ENCODE measurements at regions not wholly inside any gene's neighbourhood (a gene's known extent, or its start where the extent isn't known, plus 50 kb on each side); places are given as distances from the start of the nearest gene placed in this dataset.
"Not testable (repeated sequence)": the region's sequence is repeated elsewhere in the genome, so short reads cannot be mapped to it uniquely, and the experiment has no call there.

DNA sequence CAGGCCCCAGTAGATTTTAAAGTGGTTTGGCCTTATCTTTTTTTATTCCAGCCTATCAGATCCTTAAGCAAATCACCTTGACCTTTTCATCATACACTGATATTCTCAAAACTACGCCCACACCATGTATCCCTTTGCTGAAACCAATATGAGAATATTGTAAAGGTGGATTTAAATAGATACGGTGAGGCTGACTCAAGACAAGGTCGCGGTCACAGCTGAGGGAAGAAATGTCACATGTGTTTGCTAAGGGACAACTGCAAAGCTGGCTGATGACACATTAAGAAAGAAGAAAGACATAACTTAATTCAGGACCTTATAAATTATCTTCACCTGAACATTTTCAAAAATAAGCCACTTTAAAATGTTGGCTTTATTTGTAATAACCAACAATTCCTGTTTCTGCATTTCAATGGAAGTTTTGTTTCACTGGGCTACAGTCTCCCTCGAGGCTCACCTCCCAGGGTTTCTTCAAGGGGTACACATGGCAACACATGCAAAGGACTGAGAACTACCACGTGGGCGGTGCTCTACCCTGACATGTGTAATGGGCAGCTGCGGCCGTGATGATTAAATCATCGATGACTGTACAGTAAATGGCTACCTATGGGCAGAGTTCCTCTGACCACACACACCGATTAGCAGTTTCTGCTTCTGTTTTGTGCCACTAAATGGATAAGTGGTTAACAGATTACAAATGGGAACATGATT is 189.5 kb downstream of the SIPA1L2 start:
- DNase-seq: no peak

DNA sequence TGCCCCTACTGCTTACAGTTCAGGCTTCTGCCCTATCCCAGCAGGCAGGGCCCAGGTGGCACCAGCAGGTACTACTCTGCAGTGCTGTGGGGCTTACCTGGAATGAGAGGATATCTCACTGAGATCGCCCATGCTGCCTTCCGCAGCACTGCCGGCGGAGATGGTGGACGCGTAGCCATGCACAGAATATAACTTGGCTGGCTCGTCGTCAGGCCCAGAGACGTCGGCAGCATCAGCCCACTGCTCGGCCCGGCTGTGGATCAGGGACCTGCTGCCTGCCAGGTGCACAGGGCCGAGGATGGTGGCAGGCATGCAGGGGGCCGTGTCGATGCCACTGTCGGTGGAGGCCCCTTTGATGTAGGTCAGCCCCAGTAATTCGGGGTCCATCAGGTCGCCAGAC is 190.9 kb downstream of the SIPA1L2 start:
- no peak for DNase-seq

DNA sequence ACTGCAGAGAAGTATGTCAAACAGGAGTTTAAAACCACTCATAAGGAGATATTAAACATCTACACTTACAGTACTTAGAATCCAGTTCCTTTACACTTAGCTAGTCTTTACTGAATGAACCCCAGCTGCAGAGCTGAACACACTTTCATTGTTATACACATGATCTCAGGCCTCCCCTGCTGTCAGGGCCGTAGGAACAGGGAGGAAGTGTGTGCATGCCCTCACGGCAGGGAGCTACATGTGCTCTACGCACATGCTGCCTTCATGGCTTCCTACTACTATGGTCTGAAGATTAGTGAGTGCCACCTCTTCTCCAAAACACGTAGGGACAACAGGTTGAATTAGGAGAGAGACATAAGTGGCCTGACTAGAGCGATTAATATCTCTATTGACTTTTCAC is 191.5 kb downstream of the SIPA1L2 start:
- DNase-seq: no peak

DNA sequence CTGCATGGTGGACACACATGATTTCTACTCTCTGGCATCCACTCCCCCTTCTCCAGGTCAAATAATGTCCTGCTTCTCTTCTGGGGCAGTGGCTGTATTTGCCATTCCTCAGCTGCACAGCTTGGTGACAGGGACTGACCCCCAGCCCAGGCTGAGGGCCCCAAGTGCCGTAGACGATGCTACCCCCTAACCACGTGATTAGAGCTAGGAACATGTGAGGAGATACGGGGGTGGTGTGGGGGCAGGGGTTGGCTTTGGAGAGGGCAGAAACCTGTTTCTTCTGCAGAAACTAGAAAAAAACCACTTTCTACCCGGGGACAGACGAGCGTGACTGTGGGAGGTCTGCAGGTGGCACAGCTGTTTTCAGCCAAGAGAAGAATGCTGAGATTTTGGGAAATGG is 192.4 kb downstream of the SIPA1L2 start:
- DNase-seq: no peak

DNA sequence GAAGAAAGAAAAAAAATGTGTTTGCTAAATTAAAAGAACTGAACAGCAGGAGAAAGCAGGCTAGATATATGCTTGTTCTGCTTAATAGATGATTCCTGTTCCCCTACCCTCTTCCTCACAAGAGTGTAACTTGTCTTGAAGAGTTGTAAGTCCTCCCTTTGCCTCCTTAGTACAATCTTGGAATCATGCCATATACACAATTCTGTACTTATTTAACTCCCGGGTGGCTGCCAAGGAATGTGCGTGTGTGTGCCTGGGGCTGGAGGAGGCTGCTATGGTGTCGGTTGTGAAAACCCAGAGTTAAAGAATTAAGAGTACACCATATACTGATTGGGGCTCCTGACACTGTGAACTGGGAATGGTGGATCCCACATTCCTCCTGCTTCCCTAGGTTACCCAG is 194.2 kb downstream of the SIPA1L2 start:
- no peak for DNase-seq

DNA sequence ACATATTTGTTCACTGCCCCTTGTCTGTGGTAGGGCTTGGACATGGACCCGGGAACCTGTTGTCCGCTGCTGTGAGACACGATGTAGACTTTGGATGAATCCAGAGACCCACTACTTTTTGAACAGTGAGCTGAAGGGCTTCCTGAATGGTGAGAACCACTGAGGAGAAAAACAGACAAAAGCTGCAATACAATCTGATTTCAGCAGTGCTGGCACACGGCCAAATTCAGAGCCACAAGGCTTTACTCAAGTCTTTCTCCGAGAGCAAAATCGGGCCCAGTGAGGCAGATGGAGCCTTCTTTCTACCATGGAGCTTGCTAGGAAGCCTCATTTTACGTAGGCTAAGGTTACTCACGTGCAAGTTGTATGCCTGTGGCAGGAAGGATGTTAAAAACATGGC is 197.6 kb downstream of the SIPA1L2 start:
- DNase-seq: no peak

DNA sequence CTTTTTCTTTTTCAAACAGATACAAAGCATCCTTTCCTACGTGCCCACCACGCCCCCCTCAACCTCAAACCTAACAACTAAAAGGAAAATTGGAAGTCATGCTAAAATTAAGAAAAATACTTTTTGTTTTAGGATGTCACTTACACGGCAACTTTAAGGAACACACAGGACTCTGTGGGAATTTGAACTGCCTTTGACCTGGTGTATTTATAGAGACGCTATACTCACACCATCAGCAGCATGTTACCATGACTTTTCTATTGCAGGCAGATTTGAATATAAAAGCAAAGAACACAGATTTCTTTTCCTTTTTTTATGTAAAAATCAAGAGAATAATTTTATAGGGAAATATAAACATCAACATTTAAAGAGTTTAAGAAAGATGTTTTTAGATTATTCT is 198.2 kb downstream of the SIPA1L2 start:
- DNase-seq: no peak

DNA sequence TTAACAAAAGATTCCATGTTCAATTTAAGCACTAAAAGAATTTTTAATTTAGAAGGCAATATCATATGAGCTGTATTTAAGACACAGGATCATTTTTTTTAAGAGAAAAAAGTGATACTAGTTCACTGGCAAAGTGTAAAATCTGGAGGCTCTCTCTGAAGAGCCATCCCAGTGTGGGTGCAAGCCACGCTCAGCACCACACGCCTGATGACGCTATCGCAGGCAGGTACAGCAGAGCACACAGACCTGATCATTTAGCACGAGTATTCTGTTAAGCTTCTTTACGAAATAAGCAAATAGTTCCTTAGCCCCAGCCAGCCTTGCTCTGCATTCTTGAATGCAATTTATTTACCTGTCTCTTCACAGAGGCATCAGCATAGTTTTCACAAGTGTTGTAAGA is 198.6 kb downstream of the SIPA1L2 start:
- DNase-seq: no peak

DNA sequence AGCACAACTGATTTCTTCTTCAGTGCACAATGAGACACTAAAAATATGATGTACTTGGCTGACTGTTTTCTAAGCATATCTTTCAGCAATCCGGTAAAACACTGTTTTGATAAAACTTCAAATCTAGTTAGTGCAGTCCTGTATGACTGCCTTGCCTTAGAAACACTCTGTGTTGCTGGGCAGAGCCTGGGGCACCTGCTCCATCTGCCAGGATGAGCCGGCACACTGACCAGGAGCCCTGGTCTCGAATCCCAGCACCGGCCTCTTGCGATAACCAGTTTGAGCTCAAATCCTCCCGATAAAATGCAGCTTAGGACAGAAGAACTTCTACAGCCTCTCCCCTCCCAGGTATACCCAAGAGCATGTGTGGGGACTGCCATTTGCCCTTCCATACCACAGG is 199.5 kb downstream of the SIPA1L2 start:
- no peak for DNase-seq

DNA sequence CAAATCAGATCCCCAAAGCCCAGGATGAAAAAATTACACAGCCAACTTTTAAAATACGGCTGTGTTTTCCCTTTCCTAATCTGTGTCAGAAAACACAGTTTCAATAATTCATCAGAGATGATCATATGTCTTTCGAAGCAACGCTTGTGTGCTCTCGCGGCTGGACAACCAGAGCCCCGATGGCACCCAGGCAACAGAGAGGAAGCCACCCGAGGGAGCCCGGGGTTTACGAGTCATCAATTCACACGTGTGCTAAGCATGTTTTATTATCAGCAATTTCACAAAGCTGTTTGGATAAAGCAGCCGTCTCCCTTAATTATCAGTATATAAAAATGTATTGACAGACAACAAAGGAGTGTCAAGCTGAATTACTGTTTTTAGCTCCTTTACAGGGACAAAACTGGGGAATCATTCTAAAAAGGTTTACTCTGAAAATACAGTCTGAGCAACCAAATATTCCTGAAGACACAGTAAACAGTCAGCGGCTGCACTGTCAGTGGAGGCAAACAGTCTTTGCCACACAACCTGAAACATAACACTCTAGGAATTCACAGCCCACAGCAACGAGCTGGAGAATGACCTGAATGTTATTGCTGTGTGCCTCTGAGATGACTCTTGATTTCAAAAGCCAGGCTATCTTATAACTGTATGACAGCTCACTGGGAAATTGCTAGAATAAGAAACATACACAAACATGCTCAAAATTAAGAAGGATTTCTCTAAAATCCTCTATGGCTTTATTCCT is 201.0 kb downstream of the SIPA1L2 start:
- DNase-seq: no peak

DNA sequence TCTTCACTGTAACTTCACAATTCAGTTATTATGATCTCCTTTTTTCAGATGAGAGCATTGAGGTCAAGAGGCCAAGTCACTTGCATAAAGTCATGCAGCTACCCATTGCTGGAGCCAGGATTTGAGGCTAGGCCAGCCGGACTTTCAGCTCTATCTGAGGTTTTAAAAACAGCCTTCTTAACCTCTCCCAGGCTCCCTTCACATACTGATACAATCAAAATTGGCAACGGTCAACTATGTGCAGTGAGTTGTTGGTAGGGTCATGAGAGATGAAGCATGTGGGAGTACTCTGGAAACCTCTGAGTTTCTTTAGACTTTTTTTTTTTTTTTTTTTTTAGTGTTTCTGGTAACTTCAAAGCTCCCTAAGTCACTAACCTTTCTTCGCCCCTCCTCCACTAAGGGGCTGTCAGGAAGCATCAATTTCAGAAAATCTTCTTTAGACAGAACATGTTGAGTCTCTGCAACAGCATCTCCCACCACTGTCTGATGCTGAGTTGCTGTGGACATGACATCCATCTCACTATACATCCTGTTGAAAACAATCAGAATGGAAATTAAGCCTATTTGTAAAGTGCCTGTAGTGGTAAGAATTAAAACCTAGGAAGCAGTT is 201.8 kb downstream of the SIPA1L2 start:
- no peak for DNase-seq

DNA sequence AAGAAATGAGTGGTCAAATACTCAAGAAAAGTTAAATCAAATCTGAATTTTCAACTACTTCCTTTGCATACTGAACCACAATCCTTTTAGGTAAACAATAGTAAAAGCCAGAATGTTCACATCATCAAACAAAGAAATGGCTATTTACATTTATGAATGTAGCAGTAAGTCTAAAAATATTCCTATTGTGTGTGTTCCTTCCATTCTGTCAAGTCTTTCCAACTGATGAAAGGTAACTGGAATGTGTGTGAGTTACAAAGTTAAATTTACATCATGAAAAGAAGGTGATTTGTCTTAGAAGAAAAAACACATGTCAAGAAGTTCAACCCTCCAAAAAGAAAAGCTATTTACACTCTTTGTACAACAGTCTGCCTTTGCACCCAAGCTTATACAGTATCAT is 203.1 kb downstream of the SIPA1L2 start:
- DNase-seq: no peak

DNA sequence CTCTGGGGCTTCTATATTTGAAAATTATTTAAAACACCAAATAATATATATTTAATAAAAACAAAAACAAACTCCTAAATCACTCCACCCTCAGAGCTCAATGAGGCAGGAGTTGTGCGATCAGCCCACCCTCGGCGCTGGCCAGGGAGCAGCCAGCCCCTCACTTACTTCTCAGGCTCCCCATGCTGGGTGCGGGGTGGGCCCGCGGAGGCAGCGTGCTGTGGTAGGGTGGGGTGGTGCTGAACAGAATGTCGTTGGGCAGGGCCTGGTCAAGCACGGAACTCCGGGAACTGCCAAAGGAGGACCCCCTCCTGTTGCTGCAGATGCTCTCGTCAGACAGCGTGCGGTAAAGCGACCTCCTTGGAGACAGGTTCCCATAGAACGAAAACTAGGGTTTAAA is 204.5 kb downstream of the SIPA1L2 start:
- DNase-seq: no peak

DNA sequence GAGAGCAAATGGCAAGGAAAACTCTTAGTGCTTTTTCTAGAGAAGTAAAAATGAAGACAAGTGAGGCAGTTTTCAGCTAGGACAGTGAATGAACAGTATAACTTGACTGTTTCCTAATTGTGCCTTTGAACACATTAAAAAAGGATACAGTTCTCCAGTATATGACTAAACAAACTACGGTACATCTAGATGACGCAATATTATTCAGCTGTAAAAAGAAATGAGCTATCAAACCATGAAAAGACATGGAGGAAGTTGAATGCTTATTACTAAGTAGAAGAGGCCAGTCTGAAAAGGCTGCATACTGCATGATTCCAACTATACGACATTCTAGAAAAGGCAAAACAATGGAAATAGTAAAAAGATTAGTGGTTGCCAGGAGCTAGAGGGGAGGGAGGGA is 206.3 kb downstream of the SIPA1L2 start:
- DNase-seq: no peak

DNA sequence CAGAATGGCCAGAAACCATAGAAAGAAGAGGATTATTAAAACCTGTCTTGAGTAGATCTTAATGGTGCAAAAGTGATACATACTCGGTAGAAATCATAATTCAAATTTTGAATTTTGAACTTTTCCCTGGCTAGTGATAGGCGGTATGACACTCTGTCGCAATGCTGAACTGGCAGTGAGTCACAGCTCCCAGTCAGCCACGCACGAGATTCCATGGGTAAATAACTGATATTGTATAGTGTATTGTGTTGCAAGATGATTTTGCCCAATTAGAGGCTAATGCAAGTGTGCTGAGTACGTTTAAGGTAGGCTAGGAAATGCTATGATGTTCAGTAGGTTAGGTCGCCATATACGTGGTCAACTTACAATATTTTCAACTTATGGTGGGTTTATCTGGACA is 207.0 kb downstream of the SIPA1L2 start:
- no peak for DNase-seq

DNA sequence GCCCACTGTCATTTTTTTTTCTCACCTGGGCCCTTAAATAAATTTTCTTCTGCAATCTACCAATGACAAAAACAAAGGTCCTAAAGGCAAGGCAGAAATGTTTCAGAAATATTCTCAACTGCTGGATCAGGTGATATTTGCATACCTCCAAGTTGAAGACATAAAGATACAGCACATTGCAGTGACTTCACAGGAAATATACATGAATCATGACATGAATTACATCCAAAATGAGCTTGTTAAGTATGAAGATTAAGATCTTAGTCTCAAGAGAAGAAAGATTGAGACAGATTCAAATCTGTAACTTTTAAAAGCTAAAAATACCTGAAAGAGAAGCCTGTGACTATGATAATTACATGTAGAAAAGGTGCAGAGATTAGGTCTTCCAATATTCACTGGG is 207.8 kb downstream of the SIPA1L2 start:
- no peak for DNase-seq

DNA sequence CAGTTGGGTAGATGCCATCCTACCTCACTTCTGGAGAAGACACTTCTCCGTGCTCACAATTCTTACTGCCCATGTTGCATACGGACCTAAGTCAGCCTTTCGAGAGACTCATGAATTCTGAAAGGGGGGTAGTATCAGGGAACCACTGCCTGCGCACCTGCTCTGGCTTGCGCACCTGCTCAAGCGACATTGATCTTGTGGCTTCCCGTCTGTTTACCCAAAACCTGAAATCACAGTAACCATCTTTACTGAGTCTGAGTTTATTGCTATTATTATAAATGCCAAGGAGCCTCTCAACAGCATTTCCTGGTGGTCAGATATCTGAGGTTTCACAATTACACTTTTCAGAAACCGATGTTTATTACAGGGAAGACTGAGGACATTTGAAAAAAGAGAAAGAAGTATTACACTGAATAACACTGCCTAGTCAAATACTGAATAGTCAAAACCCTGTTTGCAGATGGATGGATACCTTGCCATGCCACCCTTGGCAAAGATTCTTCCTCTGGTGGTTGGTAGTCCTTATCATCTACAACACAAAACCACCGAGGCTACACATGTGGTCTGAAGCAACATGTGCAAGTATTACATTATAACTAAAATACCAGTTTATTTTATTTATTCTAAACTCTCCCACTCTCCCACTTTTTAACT is 208.7 kb downstream of the SIPA1L2 start:
- DNase-seq: peak; percentile 88

DNA sequence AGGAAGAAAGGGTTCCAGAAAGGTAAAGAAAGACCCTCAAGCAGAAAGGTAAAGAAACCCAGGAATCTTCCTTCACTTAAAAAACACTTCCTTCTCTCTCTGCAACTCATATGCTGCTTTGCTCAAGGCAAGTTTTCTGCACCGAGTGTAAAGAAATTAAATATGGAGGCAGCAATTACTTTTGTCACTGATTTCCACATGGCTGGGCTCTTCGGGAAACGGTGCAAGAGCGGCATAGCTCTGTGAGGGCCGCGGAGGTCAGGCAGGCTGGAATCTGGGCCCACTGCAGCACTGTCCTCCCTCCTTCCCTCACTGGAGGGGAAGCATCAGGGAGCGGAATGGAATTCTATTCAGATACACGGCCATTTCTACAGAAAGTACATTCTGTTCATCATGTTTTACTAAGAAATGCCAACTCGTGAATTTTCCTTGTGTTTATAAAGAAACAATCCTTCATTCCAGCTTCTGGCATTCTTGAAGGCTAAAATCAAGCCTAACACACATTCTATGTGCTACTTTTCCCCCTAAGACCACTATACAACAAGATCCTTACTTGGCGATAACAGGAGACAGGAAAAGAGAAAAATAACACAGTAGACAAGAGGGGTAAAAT is 212.2 kb downstream of the SIPA1L2 start:
- no peak for DNase-seq

DNA sequence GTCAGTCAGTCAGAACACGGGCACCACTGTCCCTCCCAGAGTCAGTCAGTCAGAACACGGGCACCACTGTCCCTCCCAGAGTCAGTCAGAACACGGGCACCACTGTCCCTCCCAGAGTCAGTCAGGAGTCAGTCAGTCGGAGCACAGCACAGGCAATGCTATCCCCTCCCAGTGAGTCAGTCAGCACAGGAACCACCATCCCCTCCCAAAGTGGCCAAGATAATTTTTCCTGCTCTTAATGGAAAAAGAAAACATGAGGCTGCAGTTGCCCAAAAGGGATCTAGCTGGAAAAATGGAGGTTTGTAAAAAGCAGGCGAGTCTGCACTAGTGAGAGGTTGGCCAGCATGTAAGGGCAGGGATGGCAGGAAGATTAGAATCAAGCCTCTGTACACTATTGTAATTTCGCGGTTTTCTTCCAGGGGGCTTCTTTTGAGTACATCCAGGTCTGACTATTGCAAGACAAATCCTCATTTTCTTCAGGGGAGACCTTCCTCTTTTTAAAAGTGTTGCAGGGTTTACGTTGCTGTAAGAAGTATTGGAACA is 213.8 kb downstream of the SIPA1L2 start:
- DNase-seq: no peak

DNA sequence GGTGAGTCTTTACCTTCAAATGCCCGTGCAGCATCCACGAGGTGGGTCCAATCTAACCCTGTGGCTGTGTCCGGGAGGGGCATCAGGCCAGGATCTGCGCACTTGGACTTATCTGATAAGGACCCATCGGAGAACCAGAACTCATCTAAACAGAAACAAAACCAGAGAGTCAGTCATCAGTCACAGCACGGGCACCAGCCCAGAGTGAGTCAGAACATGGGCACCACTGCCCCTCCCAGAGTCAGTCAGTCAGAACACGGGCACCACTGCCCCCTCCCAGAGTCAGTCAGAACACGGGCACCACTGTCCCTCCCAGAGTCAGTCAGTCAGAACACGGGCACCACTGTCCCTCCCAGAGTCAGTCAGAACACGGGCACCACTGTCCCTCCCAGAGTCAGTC is 214.5 kb downstream of the SIPA1L2 start:
- DNase-seq: not testable (repeated sequence)

DNA sequence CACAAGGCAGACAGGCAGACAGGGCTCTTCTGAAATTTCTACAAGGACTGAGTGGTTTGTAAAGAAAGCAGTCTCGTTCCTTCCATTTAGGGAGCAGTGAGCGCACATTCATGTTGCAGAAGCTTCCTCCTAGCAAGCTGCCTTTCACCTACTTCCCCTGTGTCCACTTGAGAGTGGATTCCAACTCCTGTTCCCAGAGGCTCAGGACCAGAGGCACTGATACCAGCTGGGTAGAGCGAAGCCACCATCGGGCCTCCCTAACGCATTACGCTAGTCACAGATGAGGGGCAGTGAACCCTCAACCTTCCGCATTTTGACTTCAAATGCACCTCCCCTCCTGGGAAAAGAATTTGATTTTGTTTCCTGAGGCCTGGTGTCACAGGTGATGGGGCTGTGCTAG is 215.8 kb downstream of the SIPA1L2 start:
- no peak for DNase-seq

DNA sequence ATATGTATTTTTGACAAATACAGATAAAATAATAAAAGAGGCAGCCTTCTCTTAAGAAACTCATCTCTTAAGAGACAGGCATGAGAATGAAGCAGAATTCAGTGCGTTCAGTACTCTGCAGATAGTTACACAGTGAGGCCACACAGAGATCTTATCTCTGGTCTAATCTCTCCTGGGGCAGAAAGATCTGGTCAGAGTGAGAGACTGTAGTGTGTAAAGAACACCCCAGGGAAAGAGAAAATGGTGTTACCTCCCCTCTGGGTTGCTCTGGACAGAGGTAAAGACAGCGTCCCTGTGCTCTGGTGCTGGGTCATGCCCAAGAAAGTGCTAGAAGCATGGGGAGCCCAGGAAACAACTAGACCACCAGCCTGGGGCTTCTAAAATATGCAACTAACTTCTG is 216.3 kb downstream of the SIPA1L2 start:
- DNase-seq: no peak

DNA sequence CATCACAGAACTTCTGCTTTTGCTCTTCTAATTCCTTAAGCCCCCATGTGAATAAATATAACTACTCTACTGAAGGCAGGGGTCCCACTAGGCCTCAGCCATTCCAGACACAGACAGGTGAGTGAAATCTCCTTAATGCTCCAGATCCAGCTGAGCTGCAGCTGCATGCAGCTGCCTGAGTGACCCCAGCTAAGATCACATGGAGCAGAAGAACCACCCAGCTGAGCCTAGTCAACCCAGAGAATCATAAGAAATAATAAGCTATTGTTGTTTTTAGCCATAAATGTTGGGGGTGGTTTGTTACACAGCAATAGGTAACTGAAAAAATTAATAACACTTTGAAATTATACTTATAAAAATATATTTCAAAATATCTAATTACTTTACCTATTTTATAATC is 220.3 kb downstream of the SIPA1L2 start:
- DNase-seq: no peak

Measured in DMS79 (cell line).